CMK (cell line): ENCODE measurements at regions not wholly inside any gene's neighbourhood (a gene's known extent, or its start where the extent isn't known, plus 50 kb on each side); places are given as distances from the start of the nearest gene placed in this dataset.

Experiments
- DNase-seq: peaks from one replicate; pipeline ENCODE4 v3.0.0-alpha.2; 2010; ENCODE audit warnings: low read depth

- no peak for DNase-seq
Observed at GRCh38 chr6:91645811-91646210, 1058.9 kb upstream of the MAP3K7 start.

- no peak for DNase-seq
Observed at GRCh38 chr6:91637217-91637616, 1050.3 kb upstream of the MAP3K7 start.

- DNase-seq, result no peak
Observed at GRCh38 chr6:91634791-91635190, 1047.9 kb upstream of the MAP3K7 start.

- no peak for DNase-seq
Observed at GRCh38 chr6:91633374-91634111, 1046.7 kb upstream of the MAP3K7 start.

GRCh38 chr6:91632308-91632707, 1045.4 kb upstream of the MAP3K7 start:
- no peak for DNase-seq

GRCh38 chr6:91631227-91631626, 1044.4 kb upstream of the MAP3K7 start:
- DNase-seq, result no peak

- DNase-seq, result no peak
Observed at GRCh38 chr6:91626911-91627310, 1040.0 kb upstream of the MAP3K7 start.

GRCh38 chr6:91613481-91613880, 1026.6 kb upstream of the MAP3K7 start:
- no peak for DNase-seq

GRCh38 chr6:91611190-91611589, 1024.3 kb upstream of the MAP3K7 start:
- no peak for DNase-seq

GRCh38 chr6:91608428-91608827, 1021.6 kb upstream of the MAP3K7 start:
- no peak for DNase-seq

GRCh38 chr6:91606148-91606901, 1019.5 kb upstream of the MAP3K7 start:
- no peak for DNase-seq

- DNase-seq, result no peak
Observed at GRCh38 chr6:91600561-91600960, 1013.7 kb upstream of the MAP3K7 start.

- no peak for DNase-seq
Observed at GRCh38 chr6:91590191-91590590, 1003.3 kb upstream of the MAP3K7 start.

GRCh38 chr6:91580635-91581034, 993.8 kb upstream of the MAP3K7 start:
- DNase-seq, result no peak

GRCh38 chr6:91575032-91575431, 988.2 kb upstream of the MAP3K7 start:
- no peak for DNase-seq

GRCh38 chr6:91573826-91574416, 987.0 kb upstream of the MAP3K7 start:
- no peak for DNase-seq

GRCh38 chr6:91572878-91573277, 986.0 kb upstream of the MAP3K7 start:
- no peak for DNase-seq

- DNase-seq, result no peak
Observed at GRCh38 chr6:91569071-91569470, 982.2 kb upstream of the MAP3K7 start.

- DNase-seq, result no peak
Observed at GRCh38 chr6:91566467-91566866, 979.6 kb upstream of the MAP3K7 start.

GRCh38 chr6:91565207-91565606, 978.3 kb upstream of the MAP3K7 start:
- no peak for DNase-seq

GRCh38 chr6:91562955-91563354, 976.1 kb upstream of the MAP3K7 start:
- DNase-seq, result no peak

- no peak for DNase-seq
Observed at GRCh38 chr6:91560409-91560808, 973.5 kb upstream of the MAP3K7 start.

GRCh38 chr6:91540902-91541301, 954.0 kb upstream of the MAP3K7 start:
- no peak for DNase-seq
